Esophagus squamous epithelium (tissue), 5 donors: ENCODE measurements at regions not wholly inside any gene's neighbourhood (a gene's known extent, or its start where the extent isn't known, plus 50 kb on each side); places are given as distances from the start of the nearest gene placed in this dataset.

Experiments used
- DNase-seq: peaks from one replicate; lab custom pipeline; 2025; lab: John Stamatoyannopoulos, UW
- H3K27ac ChIP-seq, 4 donors: fragments of 200-600 bp; sonication (generic); one replicate each; pipeline ENCODE4 v1.5.1; 2016 to 2019; ENCODE audit warnings: mild to moderate bottlenecking in 1 of 4
- H3K27me3 ChIP-seq, 4 donors: fragments of 200-600 bp; sonication (generic); 1 replicate in 3 of 4; 2 replicates in 1 of 4; pipeline versions ENCODE4 v1.5.1 to v1.6.0; 2017 to 2021; ENCODE audit warnings: antibody characterized with exemption in 1 of 4
- H3K36me3 ChIP-seq, 3 donors: fragments of 200-600 bp; sonication (generic); one replicate each; pipeline ENCODE4 v1.5.1; 2016 to 2019
- H3K4me1 ChIP-seq, 3 donors: fragments of 200-600 bp; sonication (generic); one replicate each; pipeline ENCODE4 v1.5.1; 2017 to 2019
- H3K4me3 ChIP-seq, 4 donors: fragments of 200-600 bp; sonication (generic); 1 replicate in 3 of 4; 2 replicates in 1 of 4; pipeline ENCODE4 v1.5.1; 2016 to 2019; ENCODE audit warnings: mild to moderate bottlenecking in 2 of 4, moderate library complexity in 1 of 4
- H3K9me3 ChIP-seq, 3 donors: fragments of 200-600 bp; sonication (generic); one replicate each; pipeline ENCODE4 v1.5.1; 2016 to 2019
- CTCF ChIP-seq, 6 experiments: fragments of 450-650 bp in 4 of 6; fragments of 200-600 bp in 2 of 6; sonication (generic) in 2 of 6; IDR thresholded peaks; one replicate each; pipeline ENCODE4 v1.5.1; 2016 to 2019; ENCODE audit warnings: antibody characterized with exemption in 6 of 6, mild to moderate bottlenecking in 4 of 6, moderate library complexity in 4 of 6
- POLR2A ChIP-seq, 4 donors: fragments of 450-650 bp; IDR thresholded peaks; one replicate each; pipeline ENCODE4 v1.6.1; 2017; ENCODE audit warnings: antibody characterized with exemption in 4 of 4, mild to moderate bottlenecking in 4 of 4, moderate library complexity in 3 of 4
- WGBS, 2 donors: methylation state at CpG; one replicate each; pipeline ENCODE4 v1.1.5; 2018; 5-methylcytosine and 5-hydroxymethylcytosine counted together
- intact Hi-C: fragments of 100-400 bp; cut with DNase I; formaldehyde crosslinking; loops from one replicate; pipeline ENCODE4 v1.15.0; 2022
- donor health status: DM: yes; HTN: yes; CAD: no.

GRCh38 chr3:18246336-18247060, 178.6 kb downstream of the SATB1 start:
- Histone ChIP-seq H3K4me1 (peaks cover 0 to 20% (median 0%) of the 10 kb centered on the region in 3 donors), H3K27me3 (no peaks in the 10 kb centered on the region), H3K9me3 (no peaks in the 10 kb centered on the region), H3K27ac (no peak overlapping the region), H3K36me3 (no peaks in the 10 kb centered on the region), H3K4me3 (no peak overlapping the region)
- intact Hi-C loops, result no loop called here
- DNase-seq, result no peak
- TF ChIP-seq CTCF (IDR thresholded peaks at IDR 0.05), result no peak
- no peak for TF ChIP-seq POLR2A (IDR thresholded peaks at IDR 0.05)
- 49 to 53% methylated on average over 6 to 7 of the region's 7 CpGs for WGBS, 2 donors

DNA sequence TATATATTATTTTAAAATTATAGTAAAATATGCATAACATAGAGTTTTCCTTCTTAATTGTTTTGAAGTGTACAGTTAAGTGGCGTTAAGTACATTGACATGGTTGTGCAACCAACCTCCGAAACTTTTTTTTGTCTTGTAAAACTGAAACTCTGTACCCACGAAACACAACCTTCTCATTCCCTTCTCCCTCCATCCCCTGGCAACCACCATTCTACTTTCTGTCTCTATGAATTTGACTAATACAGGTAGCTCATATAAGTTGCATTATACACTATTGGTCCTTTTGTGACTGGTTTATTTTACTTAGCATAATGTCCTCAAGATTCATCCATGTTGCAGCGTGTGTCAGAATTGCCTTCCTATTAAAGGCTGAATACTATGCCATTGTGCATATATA, 179.4 kb downstream of the SATB1 start:
- Histone ChIP-seq H3K27ac (no peak overlapping the region), H3K4me1 (peaks cover 0 to 20% (median 0%) of the 10 kb centered on the region in 3 donors), H3K4me3 (no peak overlapping the region), H3K27me3 (no peaks in the 10 kb centered on the region), H3K9me3 (no peaks in the 10 kb centered on the region), H3K36me3 (no peaks in the 10 kb centered on the region)
- WGBS, 2 donors, result 69 to 78% methylated on average over 4 of the region's 4 CpGs
- no peak for DNase-seq
- intact Hi-C loops, result no loop called here
- TF ChIP-seq POLR2A (IDR thresholded peaks at IDR 0.05), result no peak
- no peak for TF ChIP-seq CTCF (IDR thresholded peaks at IDR 0.05)

DNA sequence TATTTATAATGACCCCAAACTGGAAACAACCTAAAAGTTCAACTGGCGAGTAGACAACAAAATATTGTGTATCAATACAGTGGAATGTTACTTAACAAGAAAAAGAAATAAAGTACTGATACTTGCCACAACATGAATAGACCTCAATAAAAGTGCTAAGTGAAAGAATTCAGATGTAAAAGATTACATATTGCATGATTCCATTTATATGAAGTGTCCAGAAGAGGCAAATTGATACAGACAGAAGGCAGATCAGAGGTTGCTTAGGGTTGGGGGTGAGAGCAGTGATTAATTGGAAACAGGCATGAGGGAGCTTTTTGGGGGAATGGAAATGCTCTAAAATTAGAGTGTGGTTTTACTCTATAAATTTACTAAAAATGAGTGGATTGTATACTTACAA, 183.3 kb downstream of the SATB1 start:
- Histone ChIP-seq H3K36me3 (no peaks in the 10 kb centered on the region), H3K9me3 (no peaks in the 10 kb centered on the region), H3K4me1 (peaks cover 0 to 19% (median 0%) of the 10 kb centered on the region in 3 donors), H3K27ac (no peak overlapping the region), H3K27me3 (no peaks in the 10 kb centered on the region), H3K4me3 (no peak overlapping the region)
- TF ChIP-seq POLR2A (IDR thresholded peaks at IDR 0.05) (no peak), CTCF (IDR thresholded peaks at IDR 0.05) (no peak)
- intact Hi-C loops, result no loop called here
- no peak for DNase-seq
- 23 to 40% methylated on average over 1 of the region's 1 CpG for WGBS, 2 donors

DNA sequence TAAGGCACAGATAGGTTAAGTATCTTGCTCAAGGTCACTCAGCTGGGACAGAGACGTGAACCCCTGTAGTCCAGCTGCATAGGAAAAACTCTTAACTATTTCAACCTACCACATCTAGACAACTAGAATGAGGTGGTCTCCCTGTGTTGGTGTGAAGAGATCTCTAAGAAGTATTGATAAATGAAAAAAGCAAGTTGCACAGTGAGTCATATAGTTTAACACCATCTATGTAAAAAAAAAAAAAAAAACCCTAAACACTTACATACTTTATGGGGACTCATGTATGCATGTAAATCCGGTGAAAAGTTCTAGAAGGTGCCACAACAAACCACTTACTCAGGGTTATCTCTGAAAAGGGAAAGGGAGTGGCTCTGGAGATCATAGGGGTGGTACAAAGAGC, 185.5 kb downstream of the SATB1 start:
- no peaks in the 10 kb centered on the region for H3K9me3 ChIP-seq
- peaks cover 0 to 13% (median 0%) of the 10 kb centered on the region in 3 donors for H3K4me1 ChIP-seq
- TF ChIP-seq POLR2A (IDR thresholded peaks at IDR 0.05), result no peak
- no peak for TF ChIP-seq CTCF (IDR thresholded peaks at IDR 0.05)
- H3K4me3 ChIP-seq, result no peak overlapping the region
- H3K27ac ChIP-seq, result no peak overlapping the region
- DNase-seq, result no peak
- intact Hi-C loops, result no loop called here
- no peaks in the 10 kb centered on the region for H3K27me3 ChIP-seq
- H3K36me3 ChIP-seq, result no peaks in the 10 kb centered on the region
- 53 to 77% methylated on average over 2 of the region's 2 CpGs for WGBS, 2 donors

DNA sequence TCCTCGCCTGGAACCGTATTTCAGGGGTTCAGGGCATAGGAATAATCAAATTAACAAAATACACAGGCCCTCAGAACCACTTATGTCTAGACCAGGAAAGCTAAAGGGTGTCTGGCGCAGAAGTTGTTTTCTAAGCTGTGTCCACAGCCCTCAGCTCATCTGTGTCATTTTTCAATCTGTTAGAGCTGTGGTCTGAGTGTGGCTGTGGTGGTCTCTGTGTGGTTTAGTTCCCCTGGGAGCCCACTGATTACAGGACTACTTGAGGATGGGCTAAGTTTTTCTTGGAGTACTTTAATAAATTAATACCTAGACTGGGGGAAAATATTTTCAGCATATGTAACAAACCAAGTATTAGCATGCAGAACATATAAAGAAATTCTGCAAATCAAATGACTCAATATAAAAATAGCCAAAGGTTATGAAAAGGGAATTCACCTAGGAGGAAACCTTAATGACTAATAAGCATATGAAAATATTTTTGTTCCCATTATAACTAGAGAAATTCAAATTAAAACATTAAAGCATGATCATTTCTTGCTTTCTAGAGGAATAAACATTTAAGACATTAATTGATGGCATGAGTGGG, 186.3 kb downstream of the SATB1 start:
- no peaks in the 10 kb centered on the region for H3K9me3 ChIP-seq
- intact Hi-C loops, result no loop called here
- no peak overlapping the region for H3K4me3 ChIP-seq
- DNase-seq, result no peak
- no peaks in the 10 kb centered on the region for H3K36me3 ChIP-seq
- WGBS, 2 donors, result 48 to 54% methylated on average over 3 of the region's 3 CpGs
- no peak overlapping the region for H3K27ac ChIP-seq
- H3K4me1 ChIP-seq, result peaks cover 0 to 13% (median 0%) of the 10 kb centered on the region in 3 donors
- TF ChIP-seq CTCF (IDR thresholded peaks at IDR 0.05) (no peak), POLR2A (IDR thresholded peaks at IDR 0.05) (no peak)
- no peaks in the 10 kb centered on the region for H3K27me3 ChIP-seq
